Suprapubic skin (tissue), 4 donors: ENCODE measurements at regions not wholly inside any gene's neighbourhood (a gene's known extent, or its start where the extent isn't known, plus 50 kb on each side); places are given as distances from the start of the nearest gene placed in this dataset.

Experiments used
- POLR2A ChIP-seq, 2 donors: fragments of 450-650 bp; IDR thresholded peaks; one replicate each; pipeline ENCODE4 v1.6.1; 2017; ENCODE audit warnings: antibody characterized with exemption in 2 of 2, mild to moderate bottlenecking in 2 of 2, moderate library complexity in 2 of 2
- POLR2AphosphoS5 ChIP-seq, 3 donors: sonication (generic); formaldehyde crosslinking; IDR thresholded peaks; one replicate each; pipeline ENCODE4 v1.6.1; 2017; ENCODE audit warnings: antibody characterized with exemption in 3 of 3
- TF ChIP-seq, protein P1 (sequence below), 2 donors: fragments of 200-600 bp in 1 of 2; fragments of 450-650 bp in 1 of 2; sonication (generic) in 1 of 2; IDR thresholded peaks; one replicate each; pipeline ENCODE4 v1.5.1; 2016 to 2019; ENCODE audit warnings: antibody characterized with exemption in 2 of 2, mild to moderate bottlenecking in 1 of 2, moderate library complexity in 1 of 2

DNA sequence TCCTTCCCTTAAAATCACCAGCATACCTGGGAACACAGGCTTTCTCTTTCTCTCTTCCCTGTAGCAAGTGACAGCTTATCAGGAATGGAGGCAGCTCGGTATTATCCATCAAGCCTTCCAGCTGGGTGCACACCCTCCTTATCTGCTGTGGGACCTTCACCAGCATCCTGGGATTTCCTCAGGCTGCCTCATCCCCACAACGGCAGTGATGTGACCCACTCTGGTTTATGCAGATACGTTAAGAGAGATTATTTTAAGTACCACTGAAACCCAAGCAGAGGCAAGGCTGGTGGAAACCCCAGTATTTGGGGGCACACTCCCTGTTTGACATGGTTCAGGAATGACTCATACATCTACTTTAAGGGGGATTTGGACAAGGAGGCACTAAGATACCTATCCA lies 192.1 kb downstream of the TM9SF2 start:
- TF ChIP-seq POLR2A (IDR thresholded peaks at IDR 0.05) (no peak), POLR2AphosphoS5 (IDR thresholded peaks at IDR 0.05) (no peak)
- TF ChIP-seq, protein P1, sequence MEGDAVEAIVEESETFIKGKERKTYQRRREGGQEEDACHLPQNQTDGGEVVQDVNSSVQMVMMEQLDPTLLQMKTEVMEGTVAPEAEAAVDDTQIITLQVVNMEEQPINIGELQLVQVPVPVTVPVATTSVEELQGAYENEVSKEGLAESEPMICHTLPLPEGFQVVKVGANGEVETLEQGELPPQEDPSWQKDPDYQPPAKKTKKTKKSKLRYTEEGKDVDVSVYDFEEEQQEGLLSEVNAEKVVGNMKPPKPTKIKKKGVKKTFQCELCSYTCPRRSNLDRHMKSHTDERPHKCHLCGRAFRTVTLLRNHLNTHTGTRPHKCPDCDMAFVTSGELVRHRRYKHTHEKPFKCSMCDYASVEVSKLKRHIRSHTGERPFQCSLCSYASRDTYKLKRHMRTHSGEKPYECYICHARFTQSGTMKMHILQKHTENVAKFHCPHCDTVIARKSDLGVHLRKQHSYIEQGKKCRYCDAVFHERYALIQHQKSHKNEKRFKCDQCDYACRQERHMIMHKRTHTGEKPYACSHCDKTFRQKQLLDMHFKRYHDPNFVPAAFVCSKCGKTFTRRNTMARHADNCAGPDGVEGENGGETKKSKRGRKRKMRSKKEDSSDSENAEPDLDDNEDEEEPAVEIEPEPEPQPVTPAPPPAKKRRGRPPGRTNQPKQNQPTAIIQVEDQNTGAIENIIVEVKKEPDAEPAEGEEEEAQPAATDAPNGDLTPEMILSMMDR (IDR thresholded peaks at IDR 0.05) = no peak
